H1 (cell line): ENCODE measurements at regions not wholly inside any gene's neighbourhood (a gene's known extent, or its start where the extent isn't known, plus 50 kb on each side); places are given as distances from the start of the nearest gene placed in this dataset.

Experiments used
- ASH2L ChIP-seq: fragments of 200-600, 300-600 bp; sonication (generic); IDR thresholded peaks from one replicate; pipeline ENCODE4 v1.7.1; 2017; ENCODE audit warnings: low read length
- BRCA1 ChIP-seq: IDR thresholded peaks from 2 replicates; pipeline ENCODE4 v1.6.1; 2012; ENCODE audit warnings: low read depth, low read length, improper control_type of control experiment
- CTCF ChIP-seq, 3 experiments: IDR thresholded peaks; 1 replicate in 2 of 3; 2 replicates in 1 of 3; pipeline versions ENCODE4 v1.5.1 to v1.6.1; 2011; ENCODE audit warnings: low read length in 3 of 3, mild to moderate bottlenecking in 3 of 3, inconsistent platforms in 2 of 3, low read depth in 1 of 3, moderate library complexity in 1 of 3; ENCODE audit not compliant: insufficient read depth in 1 of 3; ENCODE audit errors: control extremely low read depth in 1 of 3
- EP300 ChIP-seq, 2 experiments: IDR thresholded peaks; 1 replicate in 1 of 2; 2 replicates in 1 of 2; pipeline ENCODE4 v1.6.1; 2011 to 2012; ENCODE audit warnings: low read depth in 2 of 2, low read length in 2 of 2, mild to moderate bottlenecking in 2 of 2, borderline replicate concordance in 1 of 2, inconsistent platforms in 1 of 2, moderate library complexity in 1 of 2
- HDAC6 ChIP-seq: IDR thresholded peaks from one replicate; pipeline ENCODE4 v1.7.1; 2012; ENCODE audit warnings: low read depth, mild to moderate bottlenecking, inconsistent platforms, low read length, moderate library complexity
- KDM1A ChIP-seq: fragments of 200-600, 300-600 bp; sonication (generic); IDR thresholded peaks from 2 replicates; pipeline ENCODE4 v1.7.1; 2016; ENCODE audit warnings: mild to moderate bottlenecking, low read length, borderline replicate concordance
- PHF8 ChIP-seq: fragments of 200-600 bp; sonication (generic); conservative IDR thresholded peaks from 2 replicates; pipeline ENCODE4 v1.7.1; 2012; ENCODE audit warnings: low read depth, mild to moderate bottlenecking, inconsistent platforms, low read length, moderate library complexity
- POLR2A ChIP-seq, 2 experiments: IDR thresholded peaks; 1 replicate in 1 of 2; 2 replicates in 1 of 2; pipeline ENCODE4 v1.6.1; 2011; ENCODE audit warnings: low read depth in 2 of 2, low read length in 2 of 2, mild to moderate bottlenecking in 2 of 2; ENCODE audit errors: control extremely low read depth in 1 of 2
- RFX5 ChIP-seq: IDR thresholded peaks from 2 replicates; pipeline ENCODE4 v1.6.1; 2011; ENCODE audit warnings: low read depth, low read length, improper control_type of control experiment, borderline replicate concordance
- SP1 ChIP-seq: IDR thresholded peaks from 2 replicates; pipeline ENCODE4 v1.6.1; 2011; ENCODE audit warnings: low read depth, low read length

- no peak for TF ChIP-seq CTCF (IDR thresholded peaks at IDR 0.05; ENCODE audit: control extremely low read depth in 1 of 3, insufficient read depth in 1 of 3, low read depth in 1 of 3, low read length in 3 of 3)
- TF ChIP-seq HDAC6 = no peak
- TF ChIP-seq EP300 (IDR thresholded peaks at IDR 0.05; ENCODE audit: borderline replicate concordance in 1 of 2, low read depth in 2 of 2, low read length in 2 of 2) = no peak
- no peak for TF ChIP-seq KDM1A
- TF ChIP-seq POLR2A (IDR thresholded peaks at IDR 0.05; ENCODE audit: control extremely low read depth in 1 of 2, low read depth in 2 of 2, low read length in 2 of 2) = no peak
- no peak for TF ChIP-seq SP1
- no peak for TF ChIP-seq RFX5
- no peak for TF ChIP-seq ASH2L
- TF ChIP-seq PHF8 = no peak
- TF ChIP-seq BRCA1 = no peak
These were observed 268.2 kb upstream of the ADARB2 start for GRCh38 chr10:2005546-2005945.
